HCT116 (cell line): ENCODE measurements at regions not wholly inside any gene's neighbourhood (a gene's known extent, or its start where the extent isn't known, plus 50 kb on each side); places are given as distances from the start of the nearest gene placed in this dataset.

ENCODE experiments used
- ATAC-seq: fragments of 200-7000 bp; cut with Tn5 transposase; 2 replicates; pipeline ENCODE4 v1.9.1; 2020; ENCODE audit warnings: mild to moderate bottlenecking, moderate library complexity
- BruUV-seq: library from RNA; stranded (reverse); fragments of 400-500 nt; replicated peaks from 2 replicates; lab custom pipeline; 2021; lab: Mats Ljungman, UMichigan
- CTCF ChIA-PET: fragments of 300-600 bp; sonication (Branson Sonifier 250); formaldehyde crosslinking; loops from one replicate; lab custom pipeline; 2021; ENCODE audit warnings: antibody characterized with exemption; lab: Charles Lee
- POLR2A ChIA-PET: fragments of 300-600, 350-600 bp; sonication (Branson Sonifier 250); formaldehyde crosslinking; loops from one replicate; lab custom pipeline; 2021; ENCODE audit warnings: antibody characterized with exemption; lab: Charles Lee
- RAD21 ChIA-PET, 2 experiments: fragments of 300-600 bp; sonication (Branson Sonifier 250); formaldehyde crosslinking; loops; one replicate each; lab custom pipeline; 2023; ENCODE audit warnings: low total read pairs in 2 of 2; ENCODE audit not compliant: uncharacterized antibody in 2 of 2, unreplicated experiment in 2 of 2, low non-redundant PET in 1 of 2; lab: Charles Lee
- DNase-seq: peaks from one replicate; pipeline ENCODE4 v3.0.0-alpha.2; 2010; ENCODE audit warnings: low read depth, low spot score
- H2AFZ ChIP-seq: fragments of 200-600 bp; shearing (Covaris generic), sonication (generic); 2 replicates; pipeline ENCODE4 v1.6.1; 2017; ENCODE audit warnings: low read depth, mixed run types, mixed read lengths, antibody characterized with exemption, low read length; ENCODE audit not compliant: poor library complexity, severe bottlenecking
- H3K27ac ChIP-seq: 2 replicates; pipeline ENCODE4 v1.5.1; 2012; ENCODE audit warnings: low read depth, low read length
- H3K27me3 ChIP-seq: fragments of 200-600 bp; sonication (generic); 2 replicates; pipeline ENCODE4 v1.6.1; 2016; ENCODE audit warnings: mixed run types, low read length, mixed read lengths; ENCODE audit not compliant: insufficient read depth
- H3K36me3 ChIP-seq, 2 experiments: fragments of 200-500 bp in 1 of 2; fragments of 200-600 bp in 1 of 2; sonication (Bioruptor generic) in 1 of 2; sonication (generic) in 1 of 2; 2 replicates each; pipeline versions ENCODE4 v1.5.1 to v1.6.1; 2014 to 2016; ENCODE audit warnings: low read length in 2 of 2, inconsistent platforms in 1 of 2, mixed read lengths in 1 of 2, mixed run types in 1 of 2; ENCODE audit not compliant: insufficient read depth in 2 of 2, control insufficient read depth in 1 of 2
- H3K4me1 ChIP-seq, 2 experiments: fragments of 200-600 bp in 1 of 2; sonication (generic) in 1 of 2; 2 replicates each; pipeline versions ENCODE4 v1.5.1 to v1.6.1; 2012 to 2017; ENCODE audit warnings: low read length in 2 of 2, inconsistent platforms in 1 of 2, mild to moderate bottlenecking in 1 of 2, mixed read lengths in 1 of 2, mixed run types in 1 of 2, moderate library complexity in 1 of 2; ENCODE audit not compliant: insufficient read depth in 2 of 2, control insufficient read depth in 1 of 2
- H3K4me2 ChIP-seq: fragments of 200-600 bp; sonication (generic); 2 replicates; pipeline ENCODE4 v1.6.1; 2017; ENCODE audit warnings: mixed run types, low read length, mixed read lengths
- H3K4me3 ChIP-seq, 2 experiments: fragments of 200-600 bp in 1 of 2; sonication (generic) in 1 of 2; replicated peaks in 1 of 2; 2 replicates each; pipeline ENCODE4 v1.5.1; 2011 to 2016; ENCODE audit warnings: low read length in 2 of 2, control low read depth in 1 of 2, low read depth in 1 of 2, mild to moderate bottlenecking in 1 of 2, mixed read lengths in 1 of 2, mixed run types in 1 of 2
- H3K79me2 ChIP-seq: fragments of 200-600 bp; sonication (generic); 2 replicates; pipeline ENCODE4 v1.6.1; 2017; ENCODE audit warnings: mild to moderate bottlenecking, mixed run types, low read length, moderate library complexity, mixed read lengths; ENCODE audit not compliant: insufficient read depth
- H3K9ac ChIP-seq: fragments of 200-600 bp; sonication (generic); 2 replicates; pipeline ENCODE4 v1.6.1; 2016; ENCODE audit warnings: low read length, mixed read lengths
- H3K9me2 ChIP-seq: fragments of 200-600 bp; sonication (generic), shearing (Covaris generic); 2 replicates; pipeline ENCODE4 v1.6.1; 2017; ENCODE audit warnings: mixed run types, mild to moderate bottlenecking, moderate library complexity; ENCODE audit not compliant: insufficient read depth
- H3K9me3 ChIP-seq, 2 experiments: fragments of 200-500 bp in 1 of 2; fragments of 200-600 bp in 1 of 2; sonication (Bioruptor generic) in 1 of 2; sonication (generic) in 1 of 2; 2 replicates each; pipeline ENCODE4 v1.6.1; 2014 to 2017; ENCODE audit warnings: low read length in 2 of 2, mixed read lengths in 2 of 2, inconsistent platforms in 1 of 2, low read depth in 1 of 2, mild to moderate bottlenecking in 1 of 2, mixed run types in 1 of 2, moderate library complexity in 1 of 2; ENCODE audit not compliant: control insufficient read depth in 1 of 2, insufficient read depth in 1 of 2
- H4K20me1 ChIP-seq: fragments of 200-600 bp; sonication (generic), shearing (Covaris generic); 2 replicates; pipeline ENCODE4 v1.6.1; 2017; ENCODE audit warnings: mixed run types, mild to moderate bottlenecking, moderate library complexity; ENCODE audit not compliant: insufficient read depth
- CBX3 ChIP-seq: IDR thresholded peaks from 2 replicates; pipeline ENCODE4 v1.6.1; 2012; ENCODE audit warnings: low read depth
- CEBPB ChIP-seq: IDR thresholded peaks from 2 replicates; pipeline ENCODE4 v1.6.1; 2012; ENCODE audit warnings: low read depth
- EGR1 ChIP-seq: IDR thresholded peaks from 2 replicates; pipeline ENCODE4 v1.6.1; 2012; ENCODE audit warnings: low read depth
- ELF1 ChIP-seq: IDR thresholded peaks from 2 replicates; pipeline ENCODE4 v1.6.1; 2012; ENCODE audit warnings: low read depth, borderline replicate concordance
- EZH2 ChIP-seq: fragments of 200-600 bp; sonication (generic); IDR thresholded peaks from 2 replicates; pipeline ENCODE4 v1.6.1; 2017; ENCODE audit warnings: antibody characterized with exemption, mixed run types
- EZH2phosphoT487 ChIP-seq: fragments of 200-600 bp; IDR thresholded peaks from 2 replicates; pipeline ENCODE4 v1.6.1; 2018; ENCODE audit warnings: antibody characterized with exemption, borderline replicate concordance
- FOSL1 ChIP-seq: IDR thresholded peaks from 2 replicates; pipeline ENCODE4 v1.6.1; 2012; ENCODE audit warnings: low read depth
- JUND ChIP-seq: IDR thresholded peaks from 2 replicates; pipeline ENCODE4 v1.6.1; 2012
- SIN3A ChIP-seq: IDR thresholded peaks from 2 replicates; pipeline ENCODE4 v1.6.1; 2012; ENCODE audit warnings: low read depth
- SRF ChIP-seq: IDR thresholded peaks from 2 replicates; pipeline ENCODE4 v1.6.1; 2012; ENCODE audit warnings: low read depth
- YY1 ChIP-seq: IDR thresholded peaks from 2 replicates; pipeline ENCODE4 v1.6.1; 2011; ENCODE audit warnings: low read length, low read depth, moderate library complexity, mild to moderate bottlenecking; ENCODE audit not compliant: insufficient replicate concordance; ENCODE audit errors: extremely low read depth
- ZFX ChIP-seq: fragments of 450-650 bp; IDR thresholded peaks from 2 replicates; pipeline ENCODE4 v1.6.1; 2017
- ZNF274 ChIP-seq: fragments of 200-500 bp; sonication (Bioruptor generic); IDR thresholded peaks from 2 replicates; pipeline ENCODE4 v1.6.1; 2014; ENCODE audit warnings: mild to moderate bottlenecking, low read depth, low read length, inconsistent platforms
- intact Hi-C: fragments of 100-400 bp; cut with micrococcal nuclease; formaldehyde crosslinking; loops from 2 replicates; pipeline ENCODE4 v1.10.0; 2022
- TF ChIP-seq, protein P1 (sequence below): IDR thresholded peaks from 2 replicates; pipeline ENCODE4 v1.6.1; 2012
- TF ChIP-seq, protein P2 (sequence below), 3 experiments: fragments of 200-600 bp in 1 of 3; sonication (generic) in 1 of 3; IDR thresholded peaks in 2 of 3; conservative IDR thresholded peaks in 1 of 3; 2 replicates each; pipeline ENCODE4 v1.5.1; 2012 to 2017; ENCODE audit warnings: low read depth in 2 of 3, low read length in 2 of 3, antibody characterized with exemption in 1 of 3, borderline replicate concordance in 1 of 3, control low read depth in 1 of 3, mild to moderate bottlenecking in 1 of 3, mixed read lengths in 1 of 3, mixed run types in 1 of 3, moderate library complexity in 1 of 3; ENCODE audit not compliant: insufficient read depth in 1 of 3
- TF ChIP-seq, protein P3 (sequence below): IDR thresholded peaks from 2 replicates; pipeline ENCODE4 v1.6.1; 2012; ENCODE audit warnings: low read depth

DNA sequence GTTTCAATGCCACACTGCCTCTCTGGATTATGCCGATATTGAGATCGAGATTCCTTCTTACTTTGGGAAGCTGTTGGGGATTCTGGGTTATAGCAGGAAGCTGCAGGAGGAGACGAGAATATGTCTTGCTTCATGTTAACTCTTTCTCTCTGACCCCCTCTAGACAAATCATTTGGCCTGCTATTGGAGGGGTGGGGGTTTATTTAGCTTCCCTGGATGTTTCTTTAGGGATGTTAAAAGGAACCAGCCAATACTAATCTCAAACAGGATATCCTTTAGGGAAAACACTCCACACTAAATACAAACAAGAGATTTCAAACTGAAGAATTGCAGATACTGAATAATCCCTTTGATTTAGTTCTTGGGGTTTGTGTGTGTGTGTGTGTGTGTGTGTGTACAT lies 102.6 kb downstream of the TMEM100 start:
- no peaks in the 10 kb centered on the region for H3K4me1 ChIP-seq
- H3K27me3 ChIP-seq, result peaks cover 76% of the 10 kb centered on the region
- H3K9ac ChIP-seq, result no peak overlapping the region
- no peaks in the 10 kb centered on the region for H3K9me2 ChIP-seq
- H4K20me1 ChIP-seq, result no peaks in the 10 kb centered on the region
- no peak overlapping the region for H2AFZ ChIP-seq
- H3K36me3 ChIP-seq, result no peaks in the 10 kb centered on the region
- ChIA-PET POLR2A (no interaction called here), RAD21 (no interaction called here), CTCF (no interaction called here)
- TF ChIP-seq EZH2 (no peak), EGR1 (no peak), CEBPB (no peak), SRF (no peak), EZH2phosphoT487 (no peak)
- TF ChIP-seq, protein P1, sequence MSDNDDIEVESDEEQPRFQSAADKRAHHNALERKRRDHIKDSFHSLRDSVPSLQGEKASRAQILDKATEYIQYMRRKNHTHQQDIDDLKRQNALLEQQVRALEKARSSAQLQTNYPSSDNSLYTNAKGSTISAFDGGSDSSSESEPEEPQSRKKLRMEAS, result no peak
- H3K4me2 ChIP-seq, result no peak overlapping the region
- H3K27ac ChIP-seq, result no peak overlapping the region
- H3K79me2 ChIP-seq, result no peaks in the 10 kb centered on the region
- no peak for ATAC-seq
- no peaks in the 10 kb centered on the region for H3K9me3 ChIP-seq
- intact Hi-C loops, result no loop called here
- no peak overlapping the region for H3K4me3 ChIP-seq
- no peak for DNase-seq
- BruUV-seq, result no TSS peak

DNA sequence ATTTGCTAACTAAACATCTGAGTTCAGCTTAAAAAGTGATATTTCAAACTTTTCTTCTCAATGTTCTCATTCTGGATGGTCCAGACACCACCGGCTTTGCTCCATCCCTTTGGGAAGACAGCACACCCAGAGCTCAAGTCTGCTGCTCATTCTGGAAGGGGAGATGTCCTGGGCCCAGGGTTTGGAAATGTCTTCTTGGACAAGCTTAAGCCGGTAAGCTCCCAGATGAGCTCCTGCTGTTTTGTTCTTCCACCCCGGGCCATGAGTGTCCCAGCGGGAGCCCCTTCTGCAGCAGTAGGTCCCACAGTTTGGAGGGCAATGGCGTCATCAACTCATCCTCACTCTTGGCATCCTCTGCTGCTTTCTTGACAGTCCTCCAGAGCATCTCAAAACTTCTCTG lies 105.2 kb downstream of the TMEM100 start:
- H4K20me1 ChIP-seq, result no peaks in the 10 kb centered on the region
- no peaks in the 10 kb centered on the region for H3K9me2 ChIP-seq
- H2AFZ ChIP-seq, result no peak overlapping the region
- intact Hi-C loops, result no loop called here
- no peaks in the 10 kb centered on the region for H3K79me2 ChIP-seq
- H3K4me1 ChIP-seq, result no peaks in the 10 kb centered on the region
- no peak overlapping the region for H3K4me3 ChIP-seq
- CTCF ChIA-PET, result no interaction called here
- no peaks in the 10 kb centered on the region for H3K9me3 ChIP-seq
- H3K4me2 ChIP-seq, result no peak overlapping the region
- ATAC-seq (no peak), DNase-seq (no peak)
- no peak overlapping the region for H3K9ac ChIP-seq
- RAD21 ChIA-PET, result no interaction called here
- TF ChIP-seq ZFX (no peak), JUND (no peak), EZH2 (no peak), FOSL1 (no peak), EGR1 (no peak), SIN3A (no peak), YY1 (no peak), CBX3 (no peak), CEBPB (no peak), ELF1 (no peak), ZNF274 (no peak)
- TF ChIP-seq, protein P1, result no peak
- TF ChIP-seq, protein P2, sequence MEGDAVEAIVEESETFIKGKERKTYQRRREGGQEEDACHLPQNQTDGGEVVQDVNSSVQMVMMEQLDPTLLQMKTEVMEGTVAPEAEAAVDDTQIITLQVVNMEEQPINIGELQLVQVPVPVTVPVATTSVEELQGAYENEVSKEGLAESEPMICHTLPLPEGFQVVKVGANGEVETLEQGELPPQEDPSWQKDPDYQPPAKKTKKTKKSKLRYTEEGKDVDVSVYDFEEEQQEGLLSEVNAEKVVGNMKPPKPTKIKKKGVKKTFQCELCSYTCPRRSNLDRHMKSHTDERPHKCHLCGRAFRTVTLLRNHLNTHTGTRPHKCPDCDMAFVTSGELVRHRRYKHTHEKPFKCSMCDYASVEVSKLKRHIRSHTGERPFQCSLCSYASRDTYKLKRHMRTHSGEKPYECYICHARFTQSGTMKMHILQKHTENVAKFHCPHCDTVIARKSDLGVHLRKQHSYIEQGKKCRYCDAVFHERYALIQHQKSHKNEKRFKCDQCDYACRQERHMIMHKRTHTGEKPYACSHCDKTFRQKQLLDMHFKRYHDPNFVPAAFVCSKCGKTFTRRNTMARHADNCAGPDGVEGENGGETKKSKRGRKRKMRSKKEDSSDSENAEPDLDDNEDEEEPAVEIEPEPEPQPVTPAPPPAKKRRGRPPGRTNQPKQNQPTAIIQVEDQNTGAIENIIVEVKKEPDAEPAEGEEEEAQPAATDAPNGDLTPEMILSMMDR (IDR thresholded peaks at IDR 0.05 in 2 of 3, conservative IDR thresholded peaks at IDR 0.05 in 1 of 3; ENCODE audit: borderline replicate concordance in 1 of 3, insufficient read depth in 1 of 3, low read depth in 2 of 3, low read length in 2 of 3), result no peak
- TF ChIP-seq, protein P3, sequence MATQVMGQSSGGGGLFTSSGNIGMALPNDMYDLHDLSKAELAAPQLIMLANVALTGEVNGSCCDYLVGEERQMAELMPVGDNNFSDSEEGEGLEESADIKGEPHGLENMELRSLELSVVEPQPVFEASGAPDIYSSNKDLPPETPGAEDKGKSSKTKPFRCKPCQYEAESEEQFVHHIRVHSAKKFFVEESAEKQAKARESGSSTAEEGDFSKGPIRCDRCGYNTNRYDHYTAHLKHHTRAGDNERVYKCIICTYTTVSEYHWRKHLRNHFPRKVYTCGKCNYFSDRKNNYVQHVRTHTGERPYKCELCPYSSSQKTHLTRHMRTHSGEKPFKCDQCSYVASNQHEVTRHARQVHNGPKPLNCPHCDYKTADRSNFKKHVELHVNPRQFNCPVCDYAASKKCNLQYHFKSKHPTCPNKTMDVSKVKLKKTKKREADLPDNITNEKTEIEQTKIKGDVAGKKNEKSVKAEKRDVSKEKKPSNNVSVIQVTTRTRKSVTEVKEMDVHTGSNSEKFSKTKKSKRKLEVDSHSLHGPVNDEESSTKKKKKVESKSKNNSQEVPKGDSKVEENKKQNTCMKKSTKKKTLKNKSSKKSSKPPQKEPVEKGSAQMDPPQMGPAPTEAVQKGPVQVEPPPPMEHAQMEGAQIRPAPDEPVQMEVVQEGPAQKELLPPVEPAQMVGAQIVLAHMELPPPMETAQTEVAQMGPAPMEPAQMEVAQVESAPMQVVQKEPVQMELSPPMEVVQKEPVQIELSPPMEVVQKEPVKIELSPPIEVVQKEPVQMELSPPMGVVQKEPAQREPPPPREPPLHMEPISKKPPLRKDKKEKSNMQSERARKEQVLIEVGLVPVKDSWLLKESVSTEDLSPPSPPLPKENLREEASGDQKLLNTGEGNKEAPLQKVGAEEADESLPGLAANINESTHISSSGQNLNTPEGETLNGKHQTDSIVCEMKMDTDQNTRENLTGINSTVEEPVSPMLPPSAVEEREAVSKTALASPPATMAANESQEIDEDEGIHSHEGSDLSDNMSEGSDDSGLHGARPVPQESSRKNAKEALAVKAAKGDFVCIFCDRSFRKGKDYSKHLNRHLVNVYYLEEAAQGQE, result no peak
- H3K27me3 ChIP-seq, result peaks cover 73% of the 10 kb centered on the region
- H3K27ac ChIP-seq, result no peak overlapping the region
- no peaks in the 10 kb centered on the region for H3K36me3 ChIP-seq
- POLR2A ChIA-PET, result no interaction called here
- no TSS peak for BruUV-seq
